DMS79 (cell line): ENCODE measurements at regions not wholly inside any gene's neighbourhood (a gene's known extent, or its start where the extent isn't known, plus 50 kb on each side); places are given as distances from the start of the nearest gene placed in this dataset.
"Not testable (repeated sequence)": the region's sequence is repeated elsewhere in the genome, so short reads cannot be mapped to it uniquely, and the experiment has no call there.

Source experiments
- DNase-seq: peaks from one replicate; lab custom pipeline; 2025; lab: John Stamatoyannopoulos, UW

GRCh38 chr6:144434308-144434990 is 149.3 kb downstream of the UTRN start:
- no peak for DNase-seq

GRCh38 chr6:144435602-144436426 is 150.7 kb downstream of the UTRN start:
- no peak for DNase-seq

- DNase-seq: no peak
Measured at GRCh38 chr6:144437105-144437504, 152.0 kb downstream of the UTRN start.

- no peak for DNase-seq
Measured at GRCh38 chr6:144438103-144438502, 153.0 kb downstream of the UTRN start.

- no peak for DNase-seq
Measured at GRCh38 chr6:144439016-144439415, 153.9 kb downstream of the UTRN start.

GRCh38 chr6:144441801-144442200 is 156.7 kb downstream of the UTRN start:
- DNase-seq: not testable (repeated sequence)

GRCh38 chr6:144443157-144443556 is 158.0 kb downstream of the UTRN start:
- no peak for DNase-seq

- DNase-seq: no peak
Measured at GRCh38 chr6:144447472-144447871, 162.3 kb downstream of the UTRN start.

GRCh38 chr6:144449218-144449617 is 164.1 kb downstream of the UTRN start:
- no peak for DNase-seq

- no peak for DNase-seq
Measured at GRCh38 chr6:144449911-144450597, 164.9 kb downstream of the UTRN start.

GRCh38 chr6:144460327-144461095 is 175.4 kb downstream of the UTRN start:
- DNase-seq: no peak

- no peak for DNase-seq
Measured at GRCh38 chr6:144462058-144462457, 176.9 kb downstream of the UTRN start.

GRCh38 chr6:144466716-144467115 is 181.6 kb downstream of the UTRN start:
- DNase-seq: no peak

- no peak for DNase-seq
Measured at GRCh38 chr6:144467172-144467762, 182.1 kb downstream of the UTRN start.

GRCh38 chr6:144467921-144468320 is 182.8 kb downstream of the UTRN start:
- DNase-seq: no peak

GRCh38 chr6:144468709-144469108 is 183.6 kb downstream of the UTRN start:
- DNase-seq: no peak

- no peak for DNase-seq
Measured at GRCh38 chr6:144469144-144469575, 184.0 kb downstream of the UTRN start.

- not testable (repeated sequence) for DNase-seq
Measured at GRCh38 chr6:144470201-144470600, 185.1 kb downstream of the UTRN start.

GRCh38 chr6:144471986-144472385 is 186.9 kb downstream of the UTRN start:
- no peak for DNase-seq

GRCh38 chr6:144474290-144474689 is 189.2 kb downstream of the UTRN start:
- DNase-seq: no peak

GRCh38 chr6:144474904-144475303 is 189.8 kb downstream of the UTRN start:
- no peak for DNase-seq

GRCh38 chr6:144475411-144475810 is 190.3 kb downstream of the UTRN start:
- DNase-seq: no peak
